GDM1 (cell line): ENCODE measurements at regions not wholly inside any gene's neighbourhood (a gene's known extent, or its start where the extent isn't known, plus 50 kb on each side); places are given as distances from the start of the nearest gene placed in this dataset.

Experiments
- DNase-seq: peaks from one replicate; lab custom pipeline; 2025; lab: John Stamatoyannopoulos, UW

- no peak for DNase-seq
These were observed 511.2 kb downstream of the SOX11 start for GRCh38 chr2:6203291-6203959.

- DNase-seq: no peak
These were observed 514.7 kb downstream of the SOX11 start for GRCh38 chr2:6206882-6207281.

DNA sequence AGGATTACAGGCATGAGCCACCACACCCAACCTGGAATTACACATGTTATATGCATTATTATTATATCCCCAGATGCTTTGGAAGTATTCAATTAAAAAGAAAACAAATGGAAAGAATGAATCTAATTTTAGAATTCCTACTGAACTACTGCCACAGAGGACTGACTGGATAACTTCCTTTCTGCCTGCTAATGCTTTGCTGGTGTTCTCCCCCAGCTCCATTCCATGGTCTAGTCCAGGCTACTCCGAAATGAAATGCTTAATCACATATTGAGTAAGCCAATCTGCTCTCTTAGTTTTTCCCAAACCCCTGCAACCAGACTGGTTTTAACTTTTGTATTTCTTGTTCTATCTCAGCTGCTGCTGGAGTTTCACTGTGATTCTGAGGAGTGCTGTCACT lies 519.1 kb downstream of the SOX11 start:
- no peak for DNase-seq

GRCh38 chr2:6212491-6212890 lies 520.3 kb downstream of the SOX11 start:
- DNase-seq: no peak

DNA sequence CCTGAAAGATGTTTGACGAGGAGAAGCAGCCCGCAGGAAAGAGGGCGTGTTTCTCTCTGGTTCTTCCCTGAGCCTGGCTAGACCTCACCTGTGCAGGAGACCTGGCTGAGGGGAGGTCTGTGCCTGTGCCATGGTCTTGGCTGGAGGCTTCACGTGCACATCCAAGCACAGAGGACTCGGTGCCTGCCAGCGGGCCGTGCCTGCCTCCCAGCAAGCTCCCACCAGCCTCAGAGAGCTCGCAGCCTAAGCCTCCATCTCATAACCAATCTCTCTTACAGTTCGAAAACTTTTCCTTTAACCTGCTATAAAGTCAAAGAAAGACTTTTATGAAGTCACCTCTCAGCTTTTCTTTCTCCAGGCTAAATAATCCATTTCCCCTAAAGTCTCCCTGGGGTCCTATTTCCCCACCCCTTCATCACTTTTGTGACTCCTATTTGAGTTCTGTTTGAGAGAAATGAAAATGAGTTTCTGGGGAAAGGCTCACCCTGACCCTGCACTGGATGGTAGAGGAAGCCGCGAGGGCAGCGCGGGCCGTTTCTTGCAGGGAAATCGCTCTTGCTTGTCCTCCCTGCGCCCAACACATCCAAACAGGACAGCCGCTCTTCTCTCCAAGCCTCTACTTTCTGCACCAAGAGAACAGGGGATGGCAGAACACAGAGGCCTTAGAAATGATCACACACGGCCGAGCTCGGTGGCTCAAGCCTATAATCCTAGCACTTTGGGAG lies 521.0 kb downstream of the SOX11 start:
- DNase-seq: no peak

GRCh38 chr2:6214471-6214870 lies 522.3 kb downstream of the SOX11 start:
- DNase-seq: no peak

GRCh38 chr2:6215053-6215452 lies 522.9 kb downstream of the SOX11 start:
- DNase-seq: no peak

DNA sequence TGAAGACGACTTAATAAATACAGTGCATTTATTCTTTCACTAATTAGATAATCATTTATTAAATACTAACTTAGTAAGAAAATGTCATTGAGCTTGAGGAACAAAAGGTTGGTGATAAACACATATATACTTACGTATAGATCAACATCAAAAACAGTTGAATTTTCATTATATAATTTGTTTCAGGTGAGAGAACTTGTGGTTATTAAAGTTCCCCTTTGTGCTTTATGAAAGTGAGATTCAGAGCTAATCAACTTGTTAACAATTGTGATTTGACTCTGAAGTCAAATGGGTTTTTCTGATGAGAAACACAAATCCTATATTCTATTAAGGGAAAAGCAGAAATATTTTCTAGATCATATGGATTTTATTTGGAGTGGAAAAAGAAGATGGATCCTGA lies 524.0 kb downstream of the SOX11 start:
- DNase-seq: no peak

- no peak for DNase-seq
These were observed 526.7 kb downstream of the SOX11 start for GRCh38 chr2:6218926-6219325.

- DNase-seq: no peak
These were observed 527.7 kb downstream of the SOX11 start for GRCh38 chr2:6219906-6220305.

- no peak for DNase-seq
These were observed 530.1 kb downstream of the SOX11 start for GRCh38 chr2:6222296-6222695.

DNA sequence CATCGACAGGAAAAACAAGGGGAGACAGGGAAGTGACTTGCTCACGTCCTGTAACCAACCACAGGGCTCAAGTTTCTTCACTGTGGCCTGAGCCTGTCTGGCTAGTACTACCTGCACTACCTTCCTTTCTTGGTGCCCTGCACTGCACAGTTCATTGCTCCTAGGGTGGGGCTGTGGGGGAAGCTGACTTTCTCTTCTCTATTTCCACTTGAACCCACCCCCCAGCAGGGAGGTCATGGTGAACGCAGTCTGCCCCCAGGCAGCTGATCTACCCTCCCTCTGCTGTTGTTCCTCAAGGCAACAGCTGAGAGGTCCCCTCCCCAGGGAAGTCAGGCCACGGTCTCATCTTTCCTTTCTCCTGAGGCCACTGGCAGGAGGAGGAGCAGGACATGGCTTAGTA lies 532.1 kb downstream of the SOX11 start:
- no peak for DNase-seq

GRCh38 chr2:6228251-6228650 lies 536.1 kb downstream of the SOX11 start:
- no peak for DNase-seq

DNA sequence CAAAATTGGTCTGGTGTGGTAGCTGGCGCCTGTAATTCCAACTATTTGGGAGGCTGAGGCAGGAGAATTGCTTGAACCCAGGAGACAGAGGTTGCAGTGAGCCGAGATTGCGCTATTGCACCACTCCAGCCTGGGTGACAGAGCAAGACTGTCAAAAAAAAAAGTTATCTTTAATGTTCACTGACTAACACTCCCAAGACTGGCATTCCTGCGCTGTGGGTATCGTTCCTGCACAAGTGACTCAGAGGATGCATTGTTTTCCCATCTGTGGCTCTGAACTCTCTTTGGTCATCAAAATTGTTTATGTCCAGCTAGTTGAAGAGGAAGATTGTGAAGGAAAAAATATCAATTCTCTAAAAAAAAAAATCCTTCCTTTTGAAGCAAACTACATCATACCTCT lies 539.0 kb downstream of the SOX11 start:
- no peak for DNase-seq

- no peak for DNase-seq
These were observed 541.8 kb downstream of the SOX11 start for GRCh38 chr2:6233993-6234392.

DNA sequence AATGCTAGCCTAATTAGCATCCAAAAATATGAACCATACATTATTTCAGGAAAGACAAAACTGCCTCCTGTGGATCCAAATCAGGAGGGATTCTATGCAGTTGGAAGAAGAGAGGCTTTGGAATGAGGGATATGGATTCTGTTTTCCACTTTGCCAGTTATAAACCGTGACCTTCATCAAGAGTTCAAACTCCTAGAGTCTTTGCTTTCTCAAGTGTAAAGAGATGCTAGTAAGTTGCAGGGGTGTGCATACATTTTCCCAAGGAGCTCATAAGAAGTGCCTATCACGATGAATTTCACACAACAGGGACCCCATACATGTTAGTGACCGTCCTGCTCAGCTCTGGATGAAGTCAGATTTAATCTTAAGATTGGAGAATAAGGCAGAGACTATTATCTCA lies 542.5 kb downstream of the SOX11 start:
- no peak for DNase-seq

DNA sequence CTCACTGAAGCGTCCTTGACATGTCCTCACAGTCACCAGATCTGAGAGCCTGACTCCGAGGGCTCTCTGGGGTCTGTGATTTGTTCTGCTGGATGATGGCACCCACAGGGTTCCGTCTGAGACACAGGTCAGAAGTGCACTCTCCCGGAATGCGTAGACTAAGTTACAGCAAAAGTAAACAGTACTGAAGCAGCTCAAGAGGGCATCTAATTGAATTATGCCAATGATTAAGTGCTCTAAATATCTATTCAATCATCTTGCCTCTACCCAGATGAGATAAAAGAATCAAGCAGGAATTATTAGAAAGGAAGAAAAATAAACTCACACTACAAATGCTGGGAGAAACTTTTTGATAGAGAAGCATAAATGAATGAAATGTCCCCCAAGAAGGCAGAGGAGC lies 544.1 kb downstream of the SOX11 start:
- DNase-seq: no peak

GRCh38 chr2:6237039-6237660 lies 545.0 kb downstream of the SOX11 start:
- no peak for DNase-seq

DNA sequence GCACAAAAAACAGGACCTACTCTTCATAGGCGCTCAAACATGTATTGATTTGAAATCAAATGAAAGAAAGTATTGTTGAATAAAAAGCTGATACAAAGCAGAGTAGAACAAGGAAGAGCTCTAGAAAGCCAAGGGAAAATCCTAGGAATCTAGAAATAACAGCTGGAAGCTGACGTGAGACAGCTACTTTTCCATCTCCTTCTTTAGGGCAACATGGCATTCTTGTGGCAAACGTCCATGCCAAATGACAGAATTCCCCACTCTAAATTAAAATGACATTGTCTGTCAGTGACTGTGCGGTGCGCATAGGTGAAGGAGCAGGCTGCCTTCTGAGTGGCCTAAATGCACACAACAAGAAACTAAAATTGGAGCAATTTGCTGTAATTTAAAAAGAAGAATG lies 557.4 kb downstream of the SOX11 start:
- no peak for DNase-seq

DNA sequence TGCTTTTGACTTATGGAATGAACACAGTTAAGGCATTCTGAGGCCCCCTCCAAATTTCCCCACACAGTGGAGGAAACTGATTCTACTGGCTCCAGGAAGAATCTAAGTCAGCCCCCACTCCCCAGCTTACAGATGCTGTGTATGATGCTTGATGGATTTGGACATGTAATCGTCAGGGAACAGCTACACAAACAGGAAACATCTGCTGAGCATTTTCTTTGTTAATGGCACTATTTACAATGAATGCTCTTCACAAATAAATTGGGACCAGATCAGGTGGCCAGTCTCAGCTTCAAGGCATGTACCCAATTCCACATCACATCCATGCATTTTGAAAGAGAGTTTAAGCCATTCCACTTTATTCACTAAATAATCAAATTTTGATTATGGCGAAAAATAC lies 562.3 kb downstream of the SOX11 start:
- no peak for DNase-seq

- no peak for DNase-seq
These were observed 572.0 kb downstream of the SOX11 start for GRCh38 chr2:6264198-6264597.

DNA sequence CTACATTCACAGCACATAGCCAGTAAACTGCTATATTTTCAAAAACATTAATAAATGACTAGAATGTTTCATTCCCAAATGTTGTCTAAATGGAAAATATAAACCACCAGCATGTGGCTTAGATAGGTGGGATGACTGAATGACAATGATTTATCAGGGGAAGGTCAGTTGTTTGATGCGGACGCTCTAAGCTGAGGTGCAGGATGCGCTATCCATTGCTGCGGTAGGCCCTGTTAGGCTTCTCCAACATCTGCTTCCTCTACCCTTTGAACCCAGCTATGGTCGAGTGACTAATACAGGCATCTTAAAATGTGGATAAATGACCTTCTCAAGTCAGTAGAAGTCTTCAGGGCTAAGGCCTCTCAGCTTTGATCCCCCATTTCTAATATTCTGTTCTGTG lies 584.2 kb downstream of the CMPK2 start:
- no peak for DNase-seq

GRCh38 chr2:6283259-6283658 lies 582.4 kb downstream of the CMPK2 start:
- no peak for DNase-seq

DNA sequence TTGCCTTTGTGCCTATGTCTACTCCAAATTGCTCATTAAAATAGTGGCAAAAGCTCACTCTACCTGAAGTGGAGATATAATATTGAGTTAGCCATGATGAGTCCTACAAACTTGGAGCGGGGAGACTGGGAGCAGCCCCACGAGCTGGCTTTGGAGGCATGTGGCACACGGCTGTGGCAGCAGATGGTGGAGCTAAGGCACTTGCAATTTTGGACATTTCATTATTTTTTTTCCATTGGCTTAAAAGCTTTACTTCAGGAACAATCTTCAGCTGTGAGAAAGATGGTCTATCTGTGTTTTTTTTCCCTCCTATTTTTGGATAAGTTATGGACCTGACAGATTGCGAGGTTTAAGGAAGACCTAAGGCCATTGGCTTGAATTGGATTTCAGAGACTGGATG lies 578.3 kb downstream of the CMPK2 start:
- DNase-seq: no peak
